HG03025 (cell line): ENCODE measurements at regions not wholly inside any gene's neighbourhood (a gene's known extent, or its start where the extent isn't known, plus 50 kb on each side); places are given as distances from the start of the nearest gene placed in this dataset.
"Not testable (repeated sequence)": the region's sequence is repeated elsewhere in the genome, so short reads cannot be mapped to it uniquely, and the experiment has no call there.

Experiments
- ATAC-seq: cut with Tn5 transposase; IDR thresholded peaks from one replicate; pipeline ENCODE4 v1.9.1; 2021; ENCODE audit warnings: mild to moderate bottlenecking, moderate library complexity; ENCODE audit not compliant: unreplicated experiment, low FRiP score

GRCh38 chr9:87353301-87353700 lies 144.4 kb upstream of the DAPK1 start:
- no peak for ATAC-seq

- no peak for ATAC-seq
Observed at GRCh38 chr9:87354147-87354546, 143.5 kb upstream of the DAPK1 start.

- no peak for ATAC-seq
Observed at GRCh38 chr9:87357600-87357999, 140.1 kb upstream of the DAPK1 start.

- no peak for ATAC-seq
Observed at GRCh38 chr9:87359264-87359663, 138.4 kb upstream of the DAPK1 start.

- no peak for ATAC-seq
Observed at GRCh38 chr9:87359958-87360601, 137.6 kb upstream of the DAPK1 start.

- ATAC-seq = no peak
Observed at GRCh38 chr9:87370049-87370685, 127.5 kb upstream of the DAPK1 start.

- no peak for ATAC-seq
Observed at GRCh38 chr9:87371795-87372355, 125.8 kb upstream of the DAPK1 start.

GRCh38 chr9:87372356-87372851 lies 125.3 kb upstream of the DAPK1 start:
- ATAC-seq = no peak

GRCh38 chr9:87374023-87374919 lies 123.4 kb upstream of the DAPK1 start:
- ATAC-seq = not testable (repeated sequence)

- ATAC-seq = no peak
Observed at GRCh38 chr9:87375397-87376073, 122.1 kb upstream of the DAPK1 start.

- ATAC-seq = no peak
Observed at GRCh38 chr9:87378676-87379075, 119.0 kb upstream of the DAPK1 start.

- no peak for ATAC-seq
Observed at GRCh38 chr9:87379300-87379699, 118.4 kb upstream of the DAPK1 start.

GRCh38 chr9:87381050-87381711 lies 116.5 kb upstream of the DAPK1 start:
- no peak for ATAC-seq

- no peak for ATAC-seq
Observed at GRCh38 chr9:87381746-87382145, 115.9 kb upstream of the DAPK1 start.

GRCh38 chr9:87382900-87383299 lies 114.8 kb upstream of the DAPK1 start:
- ATAC-seq = no peak

- no peak for ATAC-seq
Observed at GRCh38 chr9:87383344-87384150, 114.1 kb upstream of the DAPK1 start.

- ATAC-seq = no peak
Observed at GRCh38 chr9:87386490-87387025, 111.1 kb upstream of the DAPK1 start.

GRCh38 chr9:87387351-87388011 lies 110.2 kb upstream of the DAPK1 start:
- no peak for ATAC-seq
